HG02763 (cell line): ENCODE measurements at regions not wholly inside any gene's neighbourhood (a gene's known extent, or its start where the extent isn't known, plus 50 kb on each side); places are given as distances from the start of the nearest gene placed in this dataset.
"Not testable (repeated sequence)": the region's sequence is repeated elsewhere in the genome, so short reads cannot be mapped to it uniquely, and the experiment has no call there.

Source experiments
- ATAC-seq: cut with Tn5 transposase; IDR thresholded peaks from one replicate; pipeline ENCODE4 v1.9.1; 2021; ENCODE audit warnings: mild to moderate bottlenecking, moderate library complexity; ENCODE audit not compliant: unreplicated experiment

- ATAC-seq, result no peak
Measured at GRCh38 chr10:123269675-123270074, 115.5 kb downstream of the BUB3 start.

GRCh38 chr10:123270221-123270620 lies 116.0 kb downstream of the BUB3 start:
- no peak for ATAC-seq

GRCh38 chr10:123270806-123271205 lies 116.6 kb downstream of the BUB3 start:
- no peak for ATAC-seq

- no peak for ATAC-seq
Measured at GRCh38 chr10:123272171-123272570, 118.0 kb downstream of the BUB3 start.

- ATAC-seq, result no peak
Measured at GRCh38 chr10:123274306-123275135, 120.3 kb downstream of the BUB3 start.

- no peak for ATAC-seq
Measured at GRCh38 chr10:123275136-123275564, 120.9 kb downstream of the BUB3 start.

- ATAC-seq, result no peak
Measured at GRCh38 chr10:123278445-123278844, 124.2 kb downstream of the BUB3 start.

GRCh38 chr10:123283371-123283770 lies 129.2 kb downstream of the BUB3 start:
- not testable (repeated sequence) for ATAC-seq

- ATAC-seq, result no peak
Measured at GRCh38 chr10:123284022-123284421, 129.8 kb downstream of the BUB3 start.

GRCh38 chr10:123287594-123288247 lies 133.5 kb downstream of the BUB3 start:
- ATAC-seq, result no peak

- no peak for ATAC-seq
Measured at GRCh38 chr10:123289432-123289831, 135.2 kb downstream of the BUB3 start.

- ATAC-seq, result no peak
Measured at GRCh38 chr10:123294109-123294508, 139.9 kb downstream of the BUB3 start.

- ATAC-seq, result no peak
Measured at GRCh38 chr10:123294886-123295285, 140.7 kb downstream of the BUB3 start.

GRCh38 chr10:123295644-123296043 lies 141.4 kb downstream of the BUB3 start:
- ATAC-seq, result no peak

- ATAC-seq, result no peak
Measured at GRCh38 chr10:123297175-123297574, 143.0 kb downstream of the BUB3 start.

GRCh38 chr10:123298583-123298982 lies 144.4 kb downstream of the BUB3 start:
- no peak for ATAC-seq

GRCh38 chr10:123299598-123299997 lies 145.4 kb downstream of the BUB3 start:
- no peak for ATAC-seq

GRCh38 chr10:123301077-123301857 lies 147.1 kb downstream of the BUB3 start:
- no peak for ATAC-seq

- ATAC-seq, result no peak
Measured at GRCh38 chr10:123303581-123304337, 149.6 kb downstream of the BUB3 start.

GRCh38 chr10:123305671-123306070 lies 151.5 kb downstream of the BUB3 start:
- ATAC-seq, result no peak

- ATAC-seq, result no peak
Measured at GRCh38 chr10:123306290-123306689, 152.1 kb downstream of the BUB3 start.
